HepG2 (cell line): ENCODE measurements at regions not wholly inside any gene's neighbourhood (a gene's known extent, or its start where the extent isn't known, plus 50 kb on each side); places are given as distances from the start of the nearest gene placed in this dataset.

Experiments used
- HNRNPK ChIP-seq: fragments of 200-400 bp; formaldehyde crosslinking; IDR thresholded peaks from 2 replicates; pipeline ENCODE4 v1.6.1; 2018; ENCODE audit warnings: low read length, low read depth, moderate library complexity, mild to moderate bottlenecking; ENCODE audit not compliant: poor library complexity, severe bottlenecking
- MED1 ChIP-seq: sonication (generic); formaldehyde crosslinking; IDR thresholded peaks from 2 replicates; pipeline ENCODE4 v1.4.0; 2020; ENCODE audit warnings: missing genetic modification reagents
- PAXIP1 ChIP-seq: sonication (generic); formaldehyde crosslinking; conservative IDR thresholded peaks from 2 replicates; pipeline ENCODE4 v1.4.0; 2020; ENCODE audit warnings: mild to moderate bottlenecking, missing genetic modification reagents, moderate library complexity
- SALL1 ChIP-seq: sonication (generic); formaldehyde crosslinking; IDR thresholded peaks from 2 replicates; pipeline ENCODE4 v1.8.0; 2022; ENCODE audit warnings: mild to moderate bottlenecking, missing genetic modification reagents
- SAP130 ChIP-seq: IDR thresholded peaks from 2 replicates; pipeline ENCODE4 v1.6.1; 2016; ENCODE audit warnings: low read depth
- STAG1 ChIP-seq: sonication (generic); formaldehyde crosslinking; IDR thresholded peaks from 2 replicates; pipeline ENCODE4 v1.4.0; 2020; ENCODE audit warnings: missing genetic modification reagents
- ZBTB10 ChIP-seq: sonication (generic); formaldehyde crosslinking; IDR thresholded peaks from 2 replicates; pipeline ENCODE4 v1.4.0; 2020; ENCODE audit warnings: missing genetic modification reagents, borderline replicate concordance
- ZNF646 ChIP-seq: sonication (generic); formaldehyde crosslinking; IDR thresholded peaks from 2 replicates; pipeline ENCODE4 v1.9.0; 2021; ENCODE audit warnings: mild to moderate bottlenecking, missing genetic modification reagents
- ZNF670 ChIP-seq: sonication (generic); formaldehyde crosslinking; IDR thresholded peaks from 2 replicates; pipeline ENCODE4 v1.8.0; 2022; ENCODE audit warnings: mild to moderate bottlenecking, missing genetic modification reagents, borderline replicate concordance
- ZNF7 ChIP-seq: IDR thresholded peaks from 2 replicates; pipeline ENCODE4 v1.6.1; 2016; ENCODE audit warnings: missing biosample characterization, missing genetic modification reagents
- ZNF747 ChIP-seq: sonication (generic); formaldehyde crosslinking; IDR thresholded peaks from 2 replicates; pipeline ENCODE4 v1.8.1; 2023; ENCODE audit warnings: missing genetic modification reagents, mild to moderate bottlenecking, borderline replicate concordance
- TF ChIP-seq, protein P1 (sequence below): IDR thresholded peaks from 2 replicates; pipeline ENCODE4 v1.6.1; 2012; ENCODE audit warnings: inconsistent platforms

GRCh38 chr10:5576780-5577624 is 52.2 kb downstream of the CALML3 start (continued):
- TF ChIP-seq PAXIP1 (CRISPR knock-in tag) (peak; percentile 52), SALL1 (CRISPR knock-in tag) (peak; percentile 30; the same call in 1 of the 2 replicates), ZNF670 (CRISPR knock-in tag) (no peak), HNRNPK (peak; percentile 71), ZNF747 (no peak), ZNF7 (no peak), SAP130 (CRISPR knock-in tag) (peak; percentile 29; the same call in 1 of the 2 replicates), ZBTB10 (CRISPR knock-in tag) (no peak), STAG1 (0 out of 2 replicates have a peak, but pooled peaks have one; percentile 6), ZNF646 (peak; percentile 88; the same call in 1 of the 2 replicates), MED1 (CRISPR knock-in tag) (0 out of 2 replicates have a peak, but pooled peaks have one; percentile 15)
- TF ChIP-seq, protein P1, sequence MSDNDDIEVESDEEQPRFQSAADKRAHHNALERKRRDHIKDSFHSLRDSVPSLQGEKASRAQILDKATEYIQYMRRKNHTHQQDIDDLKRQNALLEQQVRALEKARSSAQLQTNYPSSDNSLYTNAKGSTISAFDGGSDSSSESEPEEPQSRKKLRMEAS: peak; percentile 56
